ENCODE measurements at regions not wholly inside any gene's neighbourhood (a gene's known extent, or its start where the extent isn't known, plus 50 kb on each side); places are given as distances from the start of the nearest gene placed in this dataset.

DNA sequence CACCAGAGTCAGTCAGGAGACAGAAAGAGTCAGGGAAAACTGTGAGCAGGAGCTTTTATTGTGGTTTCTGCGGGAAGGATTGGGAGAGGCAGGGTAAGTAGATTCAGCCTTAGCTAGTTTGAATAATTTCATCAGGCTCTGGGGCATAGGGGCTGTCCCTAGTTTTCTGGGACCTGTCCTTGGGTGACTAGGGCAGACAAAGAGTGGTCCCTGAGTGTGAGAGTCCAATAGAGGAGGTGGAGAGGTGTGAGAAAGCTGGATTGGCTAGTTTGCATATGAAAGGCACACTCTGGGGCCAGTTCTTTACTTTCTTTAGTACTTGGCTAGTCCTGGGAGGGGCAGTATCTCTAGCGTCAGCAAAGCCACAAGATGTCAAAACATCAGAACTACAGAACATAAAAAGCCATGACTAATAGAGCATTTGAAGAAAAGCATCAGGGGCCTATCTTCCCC, 255.6 kb downstream of the HS3ST3A1 start:
- TF ChIP-seq, protein P1, sequence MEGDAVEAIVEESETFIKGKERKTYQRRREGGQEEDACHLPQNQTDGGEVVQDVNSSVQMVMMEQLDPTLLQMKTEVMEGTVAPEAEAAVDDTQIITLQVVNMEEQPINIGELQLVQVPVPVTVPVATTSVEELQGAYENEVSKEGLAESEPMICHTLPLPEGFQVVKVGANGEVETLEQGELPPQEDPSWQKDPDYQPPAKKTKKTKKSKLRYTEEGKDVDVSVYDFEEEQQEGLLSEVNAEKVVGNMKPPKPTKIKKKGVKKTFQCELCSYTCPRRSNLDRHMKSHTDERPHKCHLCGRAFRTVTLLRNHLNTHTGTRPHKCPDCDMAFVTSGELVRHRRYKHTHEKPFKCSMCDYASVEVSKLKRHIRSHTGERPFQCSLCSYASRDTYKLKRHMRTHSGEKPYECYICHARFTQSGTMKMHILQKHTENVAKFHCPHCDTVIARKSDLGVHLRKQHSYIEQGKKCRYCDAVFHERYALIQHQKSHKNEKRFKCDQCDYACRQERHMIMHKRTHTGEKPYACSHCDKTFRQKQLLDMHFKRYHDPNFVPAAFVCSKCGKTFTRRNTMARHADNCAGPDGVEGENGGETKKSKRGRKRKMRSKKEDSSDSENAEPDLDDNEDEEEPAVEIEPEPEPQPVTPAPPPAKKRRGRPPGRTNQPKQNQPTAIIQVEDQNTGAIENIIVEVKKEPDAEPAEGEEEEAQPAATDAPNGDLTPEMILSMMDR (IDR thresholded peaks at IDR 0.05; ENCODE audit: low read depth, low read length), result no peak; the same call in 1 of the 2 replicates
- no peak for DNase-seq (ENCODE audit: extremely low read depth, low read depth)

DNA sequence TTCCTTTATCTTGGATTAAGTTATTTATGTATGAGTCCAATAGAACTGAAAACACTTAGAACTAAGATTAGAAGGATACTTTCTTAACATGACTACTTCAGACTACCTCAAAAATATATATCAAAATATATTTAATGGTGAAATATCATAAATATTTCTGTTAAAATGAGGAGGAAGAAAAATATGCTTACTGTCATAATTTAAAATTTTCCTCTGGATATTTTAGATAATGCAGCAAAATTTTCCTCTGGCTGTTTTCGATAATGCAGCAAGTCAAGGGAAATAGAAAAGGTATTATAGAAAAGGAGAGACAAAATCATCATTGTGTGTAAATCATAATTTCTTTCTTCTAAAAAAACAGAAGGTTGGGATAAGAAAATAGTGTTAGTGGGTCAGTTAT, 263.3 kb downstream of the HS3ST3A1 start:
- DNase-seq (ENCODE audit: extremely low read depth, low read depth), result no peak
- TF ChIP-seq, protein P1 (IDR thresholded peaks at IDR 0.05; ENCODE audit: low read depth, low read length), result no peak

DNA sequence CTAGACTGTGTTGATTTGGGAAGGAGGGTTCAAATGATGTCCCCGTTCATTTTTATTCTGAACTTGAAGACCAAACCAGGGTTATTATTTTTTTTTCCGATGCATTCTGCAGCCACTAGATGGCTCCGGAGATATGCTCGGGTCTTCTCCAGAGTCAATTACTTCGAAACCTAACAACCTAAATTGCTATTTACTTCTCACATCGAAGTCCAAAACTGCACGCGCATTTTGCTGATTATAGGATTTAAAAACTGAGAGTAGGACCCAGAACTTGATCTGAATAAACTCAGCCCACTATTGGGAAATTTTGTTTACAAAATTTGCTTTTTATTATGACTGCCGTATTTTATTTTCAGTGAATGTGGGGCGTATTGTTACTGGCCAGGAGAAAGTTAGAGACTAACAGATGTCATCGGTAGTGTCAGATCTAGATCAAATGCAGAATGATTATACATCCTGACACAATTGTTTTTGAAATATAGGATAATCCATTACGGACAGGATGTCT, 263.8 kb downstream of the HS3ST3A1 start:
- TF ChIP-seq, protein P1 (IDR thresholded peaks at IDR 0.05; ENCODE audit: low read depth, low read length), result peak; percentile 81
- DNase-seq (ENCODE audit: extremely low read depth, low read depth), result no peak

DNA sequence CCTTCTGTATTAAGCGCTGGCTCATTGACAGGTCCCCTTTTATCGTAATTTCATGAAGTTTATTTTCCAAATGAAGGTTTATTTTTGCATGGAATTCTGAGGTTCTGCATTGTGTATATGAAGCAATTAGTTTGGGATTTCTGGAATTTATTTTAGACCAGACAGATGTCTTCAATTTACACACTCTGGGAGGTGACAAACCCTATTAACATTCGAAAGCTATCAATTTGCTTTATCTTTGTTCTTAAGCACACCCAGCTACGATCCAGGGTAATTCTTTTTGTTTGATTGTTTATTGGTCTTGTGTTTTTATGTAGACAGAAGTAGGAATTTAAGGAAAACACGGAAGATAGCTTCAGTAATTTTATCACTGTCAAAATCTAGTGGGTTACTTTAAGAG, 264.6 kb downstream of the HS3ST3A1 start:
- TF ChIP-seq, protein P1 (IDR thresholded peaks at IDR 0.05; ENCODE audit: low read depth, low read length), result no peak
- DNase-seq (ENCODE audit: extremely low read depth, low read depth), result no peak

DNA sequence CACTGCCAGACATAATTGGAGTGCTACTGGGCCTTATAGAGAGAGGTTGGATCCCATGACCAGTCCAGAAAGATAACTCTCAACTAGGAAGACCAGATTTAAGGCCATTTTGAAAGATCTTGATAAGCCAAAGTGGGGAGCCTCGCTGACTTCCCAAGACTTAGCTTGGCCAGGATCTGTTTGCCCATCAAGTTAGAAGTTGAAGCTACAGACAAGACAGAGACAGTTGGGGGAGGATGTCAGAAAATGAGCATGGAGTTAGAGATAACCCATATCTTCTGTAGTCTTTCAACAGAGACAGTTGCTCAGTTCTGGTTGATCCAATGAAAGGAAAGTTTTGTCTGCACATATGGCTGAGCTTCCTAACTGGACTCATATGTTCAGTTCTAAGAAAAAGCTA, 267.4 kb downstream of the HS3ST3A1 start:
- TF ChIP-seq, protein P1 (IDR thresholded peaks at IDR 0.05; ENCODE audit: low read depth, low read length), result no peak
- DNase-seq (ENCODE audit: extremely low read depth, low read depth), result no peak

DNA sequence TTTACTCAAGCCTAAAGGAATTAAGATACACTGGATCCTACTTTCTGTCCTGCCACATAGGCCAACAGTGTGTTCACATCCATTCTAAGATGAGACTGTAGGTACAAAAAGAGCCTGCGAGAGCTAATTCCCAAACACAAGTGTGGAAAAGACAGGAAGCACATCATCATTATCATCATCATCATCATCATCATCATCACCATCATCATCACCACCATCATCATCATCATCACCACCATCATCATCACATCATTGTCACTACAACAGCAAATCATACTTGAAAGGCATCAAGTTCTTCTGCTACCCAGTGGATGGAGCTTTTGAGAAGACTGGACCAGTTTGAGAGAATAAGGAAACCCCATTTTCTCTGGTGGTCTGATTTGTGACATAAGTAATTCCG, 268.1 kb downstream of the HS3ST3A1 start:
- TF ChIP-seq, protein P1 (IDR thresholded peaks at IDR 0.05; ENCODE audit: low read depth, low read length), result no peak
- no peak for DNase-seq (ENCODE audit: extremely low read depth, low read depth)

DNA sequence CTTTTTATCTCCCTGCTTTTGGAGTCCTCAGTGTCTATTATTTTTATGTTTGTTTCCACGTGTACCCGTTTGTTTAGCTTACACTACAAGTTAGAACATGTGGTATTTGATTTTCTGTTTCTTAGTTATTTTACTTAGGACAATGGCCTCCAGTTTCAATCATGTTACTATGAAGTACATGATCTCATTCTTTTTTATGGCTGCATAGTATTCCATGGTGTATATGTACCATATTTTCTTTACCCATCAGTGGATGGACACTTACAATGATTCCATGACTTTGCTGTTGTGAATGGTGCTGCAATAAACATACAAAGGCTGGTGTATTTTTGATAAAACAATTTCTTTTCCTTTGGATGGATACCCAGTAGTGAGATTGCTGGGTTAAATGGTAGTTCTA, 269.5 kb downstream of the HS3ST3A1 start:
- no peak for DNase-seq (ENCODE audit: extremely low read depth, low read depth)
- TF ChIP-seq, protein P1 (IDR thresholded peaks at IDR 0.05; ENCODE audit: low read depth, low read length), result no peak
